Fibroblast of pulmonary artery (primary cell): ENCODE measurements at regions not wholly inside any gene's neighbourhood (a gene's known extent, or its start where the extent isn't known, plus 50 kb on each side); places are given as distances from the start of the nearest gene placed in this dataset.
A peak's percentile ranks its signal among the peaks of the same experiment; 100 is the strongest.

ENCODE experiments used
- DNase-seq: peaks from one replicate; pipeline ENCODE4 v3.0.0-alpha.2; 2010; ENCODE audit warnings: low read depth
- H3K4me3 ChIP-seq: replicated peaks from 2 replicates; pipeline ENCODE4 v1.5.1; 2011; ENCODE audit warnings: low read depth, mild to moderate bottlenecking, control low read depth, low read length, moderate library complexity
- TF ChIP-seq, protein P1 (sequence below): IDR thresholded peaks from 2 replicates; pipeline ENCODE4 v1.5.1; 2011; ENCODE audit warnings: mild to moderate bottlenecking, control low read depth, low read length, inconsistent platforms; ENCODE audit errors: missing control alignments

DNA sequence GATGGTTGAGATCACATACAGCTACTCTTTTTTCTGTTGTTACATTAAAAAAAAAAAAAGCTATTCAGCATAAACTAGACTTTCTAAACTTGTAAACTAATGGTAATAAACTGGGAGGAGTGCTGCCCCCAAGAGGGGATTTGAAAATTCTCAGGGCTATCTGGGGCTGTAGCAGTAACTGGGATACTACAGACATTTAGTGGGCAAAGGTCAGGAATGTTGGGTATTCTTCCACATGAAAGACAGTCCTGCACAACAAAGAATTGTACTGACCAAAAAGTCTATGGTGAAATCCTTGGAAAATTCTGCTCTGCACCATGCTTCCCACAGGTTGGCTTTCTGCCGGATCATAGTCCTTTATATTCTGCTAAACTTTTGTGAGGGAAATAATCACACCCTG is 232.6 kb upstream of the BOD1L1 start:
- peak; percentile 12 for DNase-seq
- TF ChIP-seq, protein P1, sequence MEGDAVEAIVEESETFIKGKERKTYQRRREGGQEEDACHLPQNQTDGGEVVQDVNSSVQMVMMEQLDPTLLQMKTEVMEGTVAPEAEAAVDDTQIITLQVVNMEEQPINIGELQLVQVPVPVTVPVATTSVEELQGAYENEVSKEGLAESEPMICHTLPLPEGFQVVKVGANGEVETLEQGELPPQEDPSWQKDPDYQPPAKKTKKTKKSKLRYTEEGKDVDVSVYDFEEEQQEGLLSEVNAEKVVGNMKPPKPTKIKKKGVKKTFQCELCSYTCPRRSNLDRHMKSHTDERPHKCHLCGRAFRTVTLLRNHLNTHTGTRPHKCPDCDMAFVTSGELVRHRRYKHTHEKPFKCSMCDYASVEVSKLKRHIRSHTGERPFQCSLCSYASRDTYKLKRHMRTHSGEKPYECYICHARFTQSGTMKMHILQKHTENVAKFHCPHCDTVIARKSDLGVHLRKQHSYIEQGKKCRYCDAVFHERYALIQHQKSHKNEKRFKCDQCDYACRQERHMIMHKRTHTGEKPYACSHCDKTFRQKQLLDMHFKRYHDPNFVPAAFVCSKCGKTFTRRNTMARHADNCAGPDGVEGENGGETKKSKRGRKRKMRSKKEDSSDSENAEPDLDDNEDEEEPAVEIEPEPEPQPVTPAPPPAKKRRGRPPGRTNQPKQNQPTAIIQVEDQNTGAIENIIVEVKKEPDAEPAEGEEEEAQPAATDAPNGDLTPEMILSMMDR, result peak; percentile 18

GRCh38 chr4:13865871-13866669 is 238.5 kb upstream of the BOD1L1 start:
- DNase-seq, result no peak
- no peak overlapping the region for H3K4me3 ChIP-seq
- TF ChIP-seq, protein P1, result no peak

More for the DNA sequence above, 232.6 kb upstream of the BOD1L1 start:
- H3K4me3 ChIP-seq, result no peak overlapping the region

- no peak for DNase-seq
- H3K4me3 ChIP-seq, result no peak overlapping the region
Observed at GRCh38 chr4:13866881-13867280, 239.4 kb upstream of the BOD1L1 start.

DNA sequence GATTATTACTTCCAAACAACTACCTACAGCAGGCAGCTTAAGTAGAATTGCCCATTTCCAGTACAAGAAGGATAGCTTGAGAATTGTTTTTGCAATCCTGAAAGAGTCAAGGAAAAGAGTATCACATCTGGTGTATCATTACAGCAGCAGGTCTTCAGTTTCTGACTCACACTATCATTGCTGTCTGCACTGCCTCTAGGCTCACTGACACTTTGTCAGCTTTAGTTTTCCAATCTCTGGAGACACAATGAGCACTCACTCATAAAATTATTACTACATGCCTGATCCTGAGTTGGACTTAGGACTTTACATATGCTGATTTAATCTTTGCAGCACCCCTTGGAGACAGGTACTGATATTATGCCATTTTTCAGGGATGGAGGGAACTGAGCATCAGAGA is 244.6 kb upstream of the BOD1L1 start:
- no peak for DNase-seq
- no peak overlapping the region for H3K4me3 ChIP-seq
- TF ChIP-seq, protein P1, result no peak

More at GRCh38 chr4:13866881-13867280, 239.4 kb upstream of the BOD1L1 start:
- TF ChIP-seq, protein P1, result no peak

DNA sequence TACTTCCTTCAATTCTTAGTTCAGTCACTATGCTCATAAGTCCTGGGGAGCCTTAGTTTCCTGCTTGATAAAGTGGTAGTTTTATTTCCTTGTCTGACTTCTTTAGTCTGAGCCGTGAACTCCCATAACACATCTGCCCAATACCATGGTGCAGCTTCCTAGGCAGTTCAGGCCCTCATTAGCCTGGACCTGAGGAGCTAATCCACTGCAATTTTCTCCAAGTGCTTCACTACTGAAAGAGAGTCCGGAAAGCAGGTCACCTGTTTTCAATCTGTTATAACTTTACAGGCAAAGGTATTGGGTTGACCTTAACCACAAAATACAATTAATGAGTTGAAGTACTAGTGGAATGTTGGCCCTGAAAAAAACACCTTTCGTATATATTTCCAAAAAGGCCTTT is 245.4 kb upstream of the BOD1L1 start:
- TF ChIP-seq, protein P1, result no peak
- no peak for DNase-seq
- no peak overlapping the region for H3K4me3 ChIP-seq

DNA sequence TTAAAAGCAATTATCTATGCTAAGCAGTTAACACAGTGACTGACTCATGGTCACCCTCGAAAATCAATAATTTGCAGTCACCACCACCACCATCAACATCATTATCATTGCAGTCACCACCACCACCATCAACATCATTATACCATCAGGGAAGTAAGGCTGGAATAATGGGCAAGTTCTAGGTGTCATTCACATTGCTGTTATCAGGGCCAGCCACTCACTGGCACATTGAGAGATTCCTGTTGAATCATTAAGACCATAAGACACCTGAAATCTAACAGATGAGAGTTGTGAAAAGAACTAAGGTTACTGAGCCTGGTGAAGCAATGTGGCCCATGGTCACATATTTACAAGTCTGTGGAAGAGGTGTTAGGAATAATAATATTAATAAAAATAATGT is 247.7 kb upstream of the BOD1L1 start:
- TF ChIP-seq, protein P1, result no peak
- DNase-seq, result no peak

DNA sequence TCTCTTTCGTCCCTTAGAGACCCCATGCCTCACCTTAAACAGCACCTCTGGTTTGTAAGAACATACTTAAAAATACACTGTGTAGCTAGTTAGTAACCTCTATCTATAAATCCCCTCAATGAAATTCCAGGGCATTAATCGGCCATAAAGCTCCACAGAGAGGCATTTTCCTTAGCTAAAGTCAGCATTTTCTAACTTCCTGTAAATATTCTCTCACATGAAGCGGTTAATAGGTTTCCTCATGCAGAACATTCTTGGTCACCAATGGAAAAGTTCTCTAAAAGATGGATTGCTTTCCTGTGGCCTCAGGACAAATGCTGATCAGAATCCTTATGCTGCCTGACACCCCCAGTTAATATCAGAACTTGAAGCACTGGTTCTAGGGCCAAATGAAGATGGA is 248.6 kb upstream of the BOD1L1 start:
- DNase-seq, result no peak
- no peak overlapping the region for H3K4me3 ChIP-seq
- TF ChIP-seq, protein P1, result no peak

More for the DNA sequence above, 247.7 kb upstream of the BOD1L1 start:
- no peak overlapping the region for H3K4me3 ChIP-seq
